NCI-H1436 (cell line): ENCODE measurements at regions not wholly inside any gene's neighbourhood (a gene's known extent, or its start where the extent isn't known, plus 50 kb on each side); places are given as distances from the start of the nearest gene placed in this dataset.
"Not testable (repeated sequence)": the region's sequence is repeated elsewhere in the genome, so short reads cannot be mapped to it uniquely, and the experiment has no call there.

Source experiments
- DNase-seq: peaks from one replicate; lab custom pipeline; 2025; lab: John Stamatoyannopoulos, UW

DNA sequence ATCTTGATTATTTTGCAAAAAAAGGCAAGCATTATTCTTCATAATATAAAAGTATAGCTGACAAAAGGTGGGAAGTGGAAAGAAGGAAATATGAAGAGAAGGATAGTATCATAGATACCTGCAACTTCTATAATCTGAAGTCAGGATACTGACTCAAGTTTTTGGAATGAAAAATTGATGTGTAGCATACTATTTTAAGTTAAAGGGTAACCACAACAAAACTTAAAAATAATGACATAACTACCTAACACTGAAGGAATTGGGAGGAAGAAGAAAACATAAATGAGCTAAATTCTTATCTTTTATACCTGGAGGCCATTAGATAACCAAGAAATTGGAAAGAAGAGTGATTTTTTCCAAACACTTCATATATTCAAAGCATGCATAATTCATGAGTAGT lies 51.8 kb upstream of the TLE1 start:
- no peak for DNase-seq

DNA sequence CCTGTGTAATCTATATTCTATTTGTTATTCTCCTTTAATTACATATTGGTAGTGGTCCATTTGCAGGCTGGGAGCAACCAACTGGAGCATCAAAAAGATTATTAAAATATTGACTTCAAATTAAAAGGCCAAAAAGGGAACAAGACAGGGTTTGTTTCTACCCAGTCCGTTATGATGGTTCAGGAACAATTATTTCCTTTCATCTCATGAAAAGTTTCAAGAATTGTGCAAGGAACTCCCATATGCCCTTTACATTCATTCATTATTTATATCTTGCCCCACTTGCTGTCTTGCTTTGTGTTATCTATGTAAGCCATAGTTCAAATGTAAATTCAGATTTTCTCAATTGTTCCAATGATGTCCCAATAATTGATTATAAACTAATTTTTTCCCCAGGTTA lies 58.7 kb upstream of the TLE1 start:
- no peak for DNase-seq

DNA sequence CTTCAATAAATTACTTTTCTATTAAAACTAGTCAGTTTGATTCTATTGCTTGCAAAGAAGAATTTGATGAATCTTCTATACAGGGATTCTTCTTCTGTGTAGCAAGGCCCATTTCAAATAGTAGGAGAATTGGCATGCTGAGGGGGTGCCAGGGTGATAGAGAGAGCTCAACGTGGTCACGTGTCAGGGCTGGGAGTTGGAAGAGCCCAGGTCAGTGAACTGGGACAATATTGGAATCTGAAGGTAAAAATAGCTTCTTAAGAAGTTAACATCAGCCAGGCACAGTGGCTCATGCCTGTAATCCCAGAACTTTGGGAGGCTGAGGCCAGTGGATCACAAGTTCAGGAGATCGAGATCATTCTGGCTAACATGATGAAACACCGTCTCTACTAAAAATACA lies 64.1 kb upstream of the TLE1 start:
- DNase-seq: no peak

DNA sequence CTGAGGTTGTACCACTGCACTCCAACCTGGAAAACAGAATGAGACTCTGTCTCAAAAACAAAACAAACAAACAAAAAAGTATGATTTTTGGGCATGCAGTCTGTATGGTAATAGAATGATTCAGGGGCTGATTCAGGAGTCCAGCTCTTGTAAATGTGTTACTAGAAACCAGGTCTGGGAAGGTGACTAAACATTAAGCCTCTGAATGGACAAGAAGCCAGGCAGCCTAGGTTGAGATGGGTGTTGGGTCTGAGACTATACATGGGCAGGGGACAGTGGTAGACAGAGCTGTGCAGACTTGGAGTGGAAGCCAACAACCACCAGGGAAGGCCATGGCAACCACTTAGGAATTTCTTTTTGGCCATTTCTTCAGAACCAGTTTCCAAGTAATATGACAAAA lies 64.9 kb upstream of the TLE1 start:
- DNase-seq: no peak

- no peak for DNase-seq
Observed at GRCh38 chr9:81755721-81756120, 66.4 kb upstream of the TLE1 start.

DNA sequence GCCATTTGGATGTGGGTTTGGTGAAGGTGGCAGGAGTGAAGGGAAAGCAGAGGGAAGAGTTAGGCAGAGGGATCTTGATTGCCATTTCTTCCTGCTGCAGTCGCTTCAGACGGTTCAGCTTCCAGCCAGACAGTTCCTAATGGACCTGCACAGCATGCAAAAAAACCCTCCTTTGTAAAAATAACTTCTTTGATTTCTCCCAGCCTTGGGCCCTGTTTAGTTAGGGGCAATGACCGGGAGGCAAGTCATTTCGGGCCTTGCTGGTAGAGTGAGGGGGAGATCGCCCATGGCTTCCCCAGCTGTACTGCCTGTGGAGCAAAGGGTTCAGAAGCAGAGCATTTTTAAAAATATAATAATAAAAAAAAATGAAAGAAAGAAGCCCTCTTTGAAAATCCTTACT lies 67.2 kb upstream of the TLE1 start:
- no peak for DNase-seq

DNA sequence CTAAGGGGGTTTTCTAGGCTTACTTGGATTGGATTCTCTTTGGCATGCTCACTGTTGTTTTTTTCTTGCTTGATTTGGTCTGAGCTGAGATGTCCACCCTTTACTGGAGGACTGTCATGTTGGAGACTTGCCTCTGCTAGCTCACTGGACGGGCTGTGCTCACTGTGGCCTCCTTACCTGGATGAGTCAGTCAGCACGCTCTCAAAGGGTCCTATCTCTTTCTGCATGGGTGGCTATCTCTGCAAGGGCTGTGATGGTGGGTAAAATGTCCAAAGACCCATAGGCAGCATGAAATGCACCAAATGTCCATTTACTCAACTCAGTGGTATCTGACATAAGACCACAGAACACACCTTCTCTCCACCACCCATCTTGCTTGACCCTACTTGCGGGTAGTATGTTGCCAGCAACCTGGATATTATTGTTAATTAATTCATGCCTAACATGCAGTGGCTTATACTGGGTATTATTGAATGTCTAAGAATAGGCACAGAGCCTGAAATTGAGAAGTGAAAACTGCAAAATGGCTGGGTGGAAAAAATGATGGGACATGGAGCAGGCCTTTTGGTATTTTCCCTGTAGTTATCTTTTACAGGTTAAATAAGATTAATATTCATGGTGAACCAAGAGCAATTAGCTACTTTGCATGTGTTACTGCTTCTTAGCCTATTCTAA lies 68.9 kb upstream of the TLE1 start:
- no peak for DNase-seq

DNA sequence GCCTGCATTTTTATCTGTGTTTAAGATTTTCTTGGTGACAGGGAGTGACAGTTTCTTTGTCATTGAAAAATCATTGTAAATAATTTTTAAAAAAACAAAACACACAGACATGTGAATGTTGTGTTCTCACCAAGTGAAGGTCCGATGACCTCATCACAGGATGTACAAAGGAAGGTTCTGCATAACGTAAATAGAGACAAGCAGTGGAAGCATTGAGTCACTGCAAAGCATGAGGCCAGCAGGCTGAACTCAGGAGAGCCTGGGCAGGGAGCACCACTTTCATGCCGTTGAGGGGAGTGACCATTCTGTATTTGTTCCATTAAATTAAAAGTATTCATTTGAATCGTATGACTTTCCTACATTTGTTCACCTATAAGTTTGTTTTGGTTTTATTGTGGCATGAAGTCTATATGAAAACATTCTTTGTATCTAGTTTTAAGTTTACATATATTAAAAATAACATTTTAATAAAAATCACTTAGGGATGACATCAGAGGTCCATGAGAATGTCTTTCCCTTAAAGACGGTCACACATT lies 70.4 kb upstream of the TLE1 start:
- no peak for DNase-seq

- no peak for DNase-seq
Observed at GRCh38 chr9:81767921-81768320, 78.6 kb upstream of the TLE1 start.

- DNase-seq: no peak
Observed at GRCh38 chr9:81771571-81771970, 82.2 kb upstream of the TLE1 start.

DNA sequence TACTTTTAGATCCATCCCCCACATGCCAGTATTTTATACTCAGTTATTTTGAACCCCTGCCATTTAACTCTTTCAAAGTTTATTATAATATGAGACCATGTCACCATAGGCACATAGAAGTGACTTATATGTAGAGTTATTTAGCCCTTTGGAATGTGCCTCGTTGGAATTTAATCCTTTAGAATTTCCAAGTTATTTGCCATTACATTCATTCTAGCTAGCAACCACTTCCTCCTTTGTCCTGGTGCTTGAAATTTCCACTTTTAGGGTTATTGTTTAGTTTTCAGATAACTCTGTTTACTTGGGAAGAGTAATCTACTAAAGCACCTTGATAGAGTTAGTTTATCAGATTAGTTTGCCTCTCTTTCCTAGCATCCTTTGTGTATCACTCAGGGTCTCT lies 82.8 kb upstream of the TLE1 start:
- DNase-seq: no peak

- DNase-seq: peak; percentile 16
Observed at GRCh38 chr9:81776390-81776789, 87.0 kb upstream of the TLE1 start.

- DNase-seq: no peak
Observed at GRCh38 chr9:81776834-81777233, 87.5 kb upstream of the TLE1 start.

- DNase-seq: no peak
Observed at GRCh38 chr9:81777482-81777881, 88.1 kb upstream of the TLE1 start.

DNA sequence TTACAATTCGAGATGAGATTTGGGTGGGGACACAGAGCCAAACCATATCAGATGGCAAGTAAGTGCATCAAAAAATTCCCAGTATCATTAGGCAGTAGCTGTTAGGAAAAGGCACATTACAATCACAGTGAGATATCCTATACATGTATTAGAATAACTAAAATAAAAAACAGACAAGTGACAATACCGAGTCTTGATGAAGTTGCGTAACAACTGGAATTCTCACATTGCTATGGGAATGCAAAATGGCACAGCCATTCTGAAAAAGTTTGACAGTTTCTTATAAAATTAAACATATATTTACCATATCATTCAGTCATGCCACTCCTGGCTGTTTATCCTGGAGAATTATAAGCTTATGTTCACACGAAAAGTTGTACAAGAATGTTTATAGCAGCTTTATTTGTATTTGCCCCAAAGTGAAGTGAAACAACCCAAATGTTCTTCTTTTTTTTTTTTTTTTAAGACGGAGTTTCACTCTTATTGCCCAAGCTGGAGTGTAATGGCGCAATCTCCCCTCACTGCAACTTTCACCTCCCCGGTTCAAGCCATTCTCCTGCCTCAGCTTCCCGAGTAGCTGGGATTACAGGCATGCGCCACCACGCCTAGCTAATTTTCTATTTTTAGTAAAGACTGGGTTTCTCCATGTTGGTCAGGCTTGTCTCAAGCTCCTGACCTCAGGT lies 93.1 kb upstream of the TLE1 start:
- no peak for DNase-seq

DNA sequence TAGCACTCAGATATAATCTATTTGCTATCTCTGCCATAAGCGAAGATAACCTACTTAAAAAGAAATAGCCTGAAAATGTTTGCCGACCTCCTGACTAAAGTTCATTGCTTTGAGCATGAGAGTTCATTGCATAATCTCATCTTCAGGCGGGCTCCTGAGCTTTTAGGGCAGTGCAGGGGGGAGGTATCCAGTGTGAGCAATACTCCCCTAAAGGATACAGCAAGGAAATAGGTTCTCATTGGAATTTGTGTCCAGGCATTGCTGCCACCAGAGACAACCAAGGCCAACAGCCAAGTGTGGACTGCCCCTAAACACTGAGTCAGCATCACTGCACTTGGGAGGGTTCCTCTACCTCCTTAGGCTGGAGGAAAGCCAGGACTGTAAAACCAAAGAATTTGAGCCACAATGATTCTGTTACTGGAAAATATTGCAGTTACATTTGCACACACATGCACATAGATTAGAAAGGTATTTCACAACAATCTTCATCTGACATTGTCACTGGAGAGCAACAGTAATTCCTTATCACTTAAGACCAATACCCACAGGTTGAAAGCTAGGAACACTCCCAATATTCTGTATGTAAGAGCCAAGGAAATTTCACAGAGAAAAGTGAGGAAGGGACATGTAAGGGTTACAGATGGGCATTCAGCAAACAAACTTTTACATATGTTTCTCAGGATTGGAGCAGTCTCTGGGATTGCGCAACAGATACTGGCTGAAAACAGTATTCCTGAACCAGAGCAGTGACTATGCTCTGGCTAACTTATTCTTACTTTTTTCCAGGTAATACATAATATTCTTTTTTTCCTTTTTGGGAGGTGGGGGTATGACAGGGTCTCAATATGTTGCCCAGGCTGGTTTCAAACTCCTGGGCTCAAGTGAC lies 98.6 kb upstream of the TLE1 start:
- no peak for DNase-seq

DNA sequence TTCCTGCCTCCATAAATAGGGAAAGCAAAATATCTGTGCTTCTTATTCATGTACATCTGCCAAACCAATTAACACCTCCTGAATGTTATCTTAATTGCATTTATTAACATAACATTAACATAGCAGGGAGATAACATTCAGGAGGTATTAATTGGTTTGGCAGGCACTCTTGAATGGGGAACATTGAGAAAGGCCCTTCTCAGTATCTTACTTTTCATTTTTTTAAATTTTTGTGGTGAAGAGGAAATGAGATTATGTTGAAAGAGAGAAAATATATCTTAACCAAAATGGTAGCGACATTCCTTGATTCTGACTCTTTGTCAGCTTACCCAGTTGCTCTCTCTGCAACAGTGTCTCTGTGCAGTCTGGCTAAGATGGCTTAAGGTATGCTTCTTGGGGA lies 100.4 kb upstream of the TLE1 start:
- no peak for DNase-seq

DNA sequence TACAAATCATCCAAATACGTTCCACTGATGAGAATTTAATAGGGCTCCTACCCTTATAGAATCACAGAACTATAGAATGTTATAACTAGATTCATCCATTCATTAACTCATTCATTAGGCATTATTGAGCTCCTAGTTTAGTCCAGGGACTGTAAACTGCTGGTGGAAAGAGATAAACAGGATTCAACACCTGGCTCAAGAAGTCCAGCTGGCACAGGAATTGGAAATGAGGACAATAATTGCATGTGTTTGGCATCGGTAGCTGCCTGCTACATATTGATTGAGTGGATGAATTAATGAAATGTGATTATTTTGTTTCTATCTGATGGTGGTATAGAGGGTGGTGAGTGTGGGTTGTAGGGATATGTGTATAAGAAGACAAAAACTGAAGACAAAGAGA lies 100.8 kb upstream of the TLE1 start:
- DNase-seq: no peak

GRCh38 chr9:81791076-81791475 lies 101.7 kb upstream of the TLE1 start:
- no peak for DNase-seq

DNA sequence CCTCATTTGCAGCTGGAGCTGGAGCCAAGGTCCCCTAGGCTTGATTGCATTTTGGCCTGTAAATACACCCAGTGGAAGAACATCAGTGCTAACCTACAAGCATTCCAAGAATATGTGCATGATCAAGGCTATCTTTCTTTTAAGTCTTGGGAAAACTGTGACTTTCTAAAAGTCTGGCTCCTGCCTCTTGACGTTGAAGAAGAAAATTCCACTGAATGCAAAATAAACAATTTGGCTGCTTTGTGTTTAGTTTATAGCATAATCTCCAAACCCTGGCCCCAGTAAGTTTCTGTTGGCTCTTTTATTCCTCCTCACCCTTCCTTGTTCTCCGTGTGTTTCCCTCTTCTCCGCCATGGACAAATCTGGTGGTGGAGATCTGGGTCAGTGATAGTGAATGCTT lies 109.3 kb upstream of the TLE1 start:
- no peak for DNase-seq

DNA sequence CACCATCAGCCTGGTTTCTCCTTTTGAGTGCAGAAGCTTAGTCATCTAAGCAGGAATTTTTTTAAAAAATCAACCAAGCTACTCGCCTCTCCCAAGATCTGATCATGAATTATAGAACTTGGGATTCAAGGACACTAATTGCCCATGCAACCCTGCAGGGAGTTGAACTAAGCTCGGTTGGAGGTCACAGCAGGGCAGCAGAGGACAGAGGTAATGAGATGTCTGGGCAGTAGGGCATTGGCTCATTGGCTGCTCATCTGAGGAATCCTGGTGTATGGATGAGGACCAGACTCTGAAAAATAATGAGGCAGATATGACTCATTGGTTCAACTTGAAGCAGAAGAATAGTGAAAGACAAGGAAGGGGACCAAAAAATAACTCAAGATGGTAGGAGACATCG lies 111.8 kb upstream of the TLE1 start:
- DNase-seq: no peak

GRCh38 chr9:81804306-81804705 lies 115.0 kb upstream of the TLE1 start:
- no peak for DNase-seq

GRCh38 chr9:81811688-81812087 lies 116.5 kb upstream of the SPATA31D4 start:
- not testable (repeated sequence) for DNase-seq
